ENCODE measurements at regions not wholly inside any gene's neighbourhood (a gene's known extent, or its start where the extent isn't known, plus 50 kb on each side); places are given as distances from the start of the nearest gene placed in this dataset.
"Not testable (repeated sequence)": the region's sequence is repeated elsewhere in the genome, so short reads cannot be mapped to it uniquely, and the experiment has no call there.

- not testable (repeated sequence) for TF ChIP-seq CTCF (conservative IDR thresholded peaks at IDR 0.05); EZH2 (IDR thresholded peaks at IDR 0.05; ENCODE audit: low read depth)
Observed at GRCh38 chr1:100821919-100822318, 72.7 kb downstream of the EXTL2 start.
